Stimulated activated effector memory CD8-positive, alpha-beta T cell treated with anti-CD3 and anti-CD28 coated beads, Interleukin-12 subunit alpha, Interleukin-12 subunit beta, amount 100 ng/mL, for 72 hours (primary cell): ENCODE measurements at regions not wholly inside any gene's neighbourhood (a gene's known extent, or its start where the extent isn't known, plus 50 kb on each side); places are given as distances from the start of the nearest gene placed in this dataset.

Experiments used
- ATAC-seq: fragments of 150-1000 bp; cut with Tn5 transposase; 2 replicates; pipeline ENCODE4 v1.10.0; 2021
- DNase-seq, 2 donors: peaks; one replicate each; pipeline ENCODE4 v3.0.0; 2021 to 2022; ENCODE audit warnings: low spot score in 2 of 2
- H3K27ac Mint-ChIP-seq: one replicate; pipeline ENCODE4 v1.8.0; 2022; ENCODE audit warnings: mild to moderate bottlenecking, mixed read lengths
- H3K36me3 Mint-ChIP-seq: one replicate; pipeline ENCODE4 v1.8.0; 2022; ENCODE audit warnings: mild to moderate bottlenecking, mixed read lengths
- H3K4me1 Mint-ChIP-seq: one replicate; pipeline ENCODE4 v1.8.0; 2022; ENCODE audit warnings: mixed read lengths
- H3K4me3 Mint-ChIP-seq: one replicate; pipeline ENCODE4 v1.8.0; 2022; ENCODE audit warnings: mild to moderate bottlenecking, mixed read lengths
- H3K9me3 Mint-ChIP-seq: one replicate; pipeline ENCODE4 v1.8.0; 2022; ENCODE audit warnings: mixed read lengths

GRCh38 chr22:47918276-47918921 lies 1155.9 kb downstream of the TBC1D22A start:
- Mint-ChIP-seq H3K4me1 (peaks cover 14% of the 10 kb centered on the region), H3K36me3 (peaks cover 4% of the 10 kb centered on the region), H3K4me3 (no peak overlapping the region), H3K9me3 (no peaks in the 10 kb centered on the region), H3K27ac (no peak overlapping the region)
- peak; percentile 90 for ATAC-seq
- peak in 1 of 2 donors; percentile 10 for DNase-seq

- Mint-ChIP-seq H3K36me3 (no peaks in the 10 kb centered on the region), H3K27ac (no peak overlapping the region), H3K4me3 (no peak overlapping the region), H3K9me3 (peaks cover 11% of the 10 kb centered on the region), H3K4me1 (peaks cover 10% of the 10 kb centered on the region)
- no peak for DNase-seq
- no peak for ATAC-seq
These were observed 1152.1 kb downstream of the TBC1D22A start for GRCh38 chr22:47914481-47915097.

GRCh38 chr22:47902646-47903180 lies 1140.3 kb downstream of the TBC1D22A start:
- DNase-seq = no peak
- Mint-ChIP-seq H3K4me3 (no peak overlapping the region), H3K4me1 (no peaks in the 10 kb centered on the region), H3K36me3 (no peaks in the 10 kb centered on the region), H3K27ac (no peak overlapping the region), H3K9me3 (no peaks in the 10 kb centered on the region)
- ATAC-seq = no peak

GRCh38 chr22:47901911-47902310 lies 1139.5 kb downstream of the TBC1D22A start:
- Mint-ChIP-seq H3K9me3 (no peaks in the 10 kb centered on the region), H3K27ac (no peak overlapping the region), H3K4me3 (no peak overlapping the region), H3K36me3 (no peaks in the 10 kb centered on the region), H3K4me1 (no peaks in the 10 kb centered on the region)
- DNase-seq (no peak), ATAC-seq (no peak)

- Mint-ChIP-seq H3K9me3 (no peaks in the 10 kb centered on the region), H3K27ac (no peak overlapping the region), H3K4me3 (no peak overlapping the region), H3K4me1 (no peaks in the 10 kb centered on the region), H3K36me3 (no peaks in the 10 kb centered on the region)
- DNase-seq (no peak), ATAC-seq (no peak)
These were observed 1137.4 kb downstream of the TBC1D22A start for GRCh38 chr22:47899894-47900293.

GRCh38 chr22:47898946-47899345 lies 1136.5 kb downstream of the TBC1D22A start:
- no peak overlapping the region for H3K27ac Mint-ChIP-seq
- no peaks in the 10 kb centered on the region for H3K36me3 Mint-ChIP-seq
- H3K4me1 Mint-ChIP-seq = no peaks in the 10 kb centered on the region
- peaks cover 2% of the 10 kb centered on the region for H3K9me3 Mint-ChIP-seq
- ATAC-seq (no peak), DNase-seq (no peak)
- H3K4me3 Mint-ChIP-seq = no peak overlapping the region

GRCh38 chr22:47891609-47892008 lies 1129.2 kb downstream of the TBC1D22A start:
- Mint-ChIP-seq H3K9me3 (peaks cover 2% of the 10 kb centered on the region), H3K27ac (no peak overlapping the region), H3K4me3 (no peak overlapping the region), H3K4me1 (no peaks in the 10 kb centered on the region), H3K36me3 (no peaks in the 10 kb centered on the region)
- DNase-seq = no peak
- no peak for ATAC-seq

- no peaks in the 10 kb centered on the region for H3K9me3 Mint-ChIP-seq
- H3K36me3 Mint-ChIP-seq = no peaks in the 10 kb centered on the region
- no peak overlapping the region for H3K4me3 Mint-ChIP-seq
- no peak overlapping the region for H3K27ac Mint-ChIP-seq
- ATAC-seq (no peak), DNase-seq (no peak)
- no peaks in the 10 kb centered on the region for H3K4me1 Mint-ChIP-seq
These were observed 1126.4 kb downstream of the TBC1D22A start for GRCh38 chr22:47888817-47889216.

GRCh38 chr22:47884775-47885174 lies 1122.3 kb downstream of the TBC1D22A start:
- H3K4me1 Mint-ChIP-seq = no peaks in the 10 kb centered on the region
- no peak for DNase-seq

GRCh38 chr22:47884200-47884599 lies 1121.8 kb downstream of the TBC1D22A start:
- H3K36me3 Mint-ChIP-seq = no peaks in the 10 kb centered on the region
- no peak overlapping the region for H3K4me3 Mint-ChIP-seq
- ATAC-seq (no peak), DNase-seq (no peak)
- H3K4me1 Mint-ChIP-seq = no peaks in the 10 kb centered on the region
- H3K27ac Mint-ChIP-seq = no peak overlapping the region
- no peaks in the 10 kb centered on the region for H3K9me3 Mint-ChIP-seq

More at GRCh38 chr22:47884775-47885174, 1122.3 kb downstream of the TBC1D22A start:
- no peak overlapping the region for H3K27ac Mint-ChIP-seq
- no peak overlapping the region for H3K4me3 Mint-ChIP-seq
- no peaks in the 10 kb centered on the region for H3K9me3 Mint-ChIP-seq
- ATAC-seq = no peak
- no peaks in the 10 kb centered on the region for H3K36me3 Mint-ChIP-seq

GRCh38 chr22:47883757-47884156 lies 1121.3 kb downstream of the TBC1D22A start:
- Mint-ChIP-seq H3K4me3 (no peak overlapping the region), H3K36me3 (no peaks in the 10 kb centered on the region), H3K27ac (no peak overlapping the region), H3K4me1 (no peaks in the 10 kb centered on the region), H3K9me3 (no peaks in the 10 kb centered on the region)
- no peak for ATAC-seq
- DNase-seq = no peak

GRCh38 chr22:47879346-47879745 lies 1116.9 kb downstream of the TBC1D22A start:
- DNase-seq (no peak), ATAC-seq (no peak)
- Mint-ChIP-seq H3K27ac (no peak overlapping the region), H3K4me3 (no peak overlapping the region), H3K36me3 (peaks cover 5% of the 10 kb centered on the region), H3K9me3 (no peaks in the 10 kb centered on the region), H3K4me1 (no peaks in the 10 kb centered on the region)

- peaks cover 5% of the 10 kb centered on the region for H3K36me3 Mint-ChIP-seq
- no peak overlapping the region for H3K4me3 Mint-ChIP-seq
- no peaks in the 10 kb centered on the region for H3K9me3 Mint-ChIP-seq
- ATAC-seq (no peak), DNase-seq (no peak)
- H3K27ac Mint-ChIP-seq = no peak overlapping the region
- no peaks in the 10 kb centered on the region for H3K4me1 Mint-ChIP-seq
These were observed 1116.0 kb downstream of the TBC1D22A start for GRCh38 chr22:47878460-47878859.

GRCh38 chr22:47872761-47873535 lies 1110.5 kb downstream of the TBC1D22A start:
- DNase-seq = peak in 1 of 2 donors; percentile 29
- Mint-ChIP-seq H3K4me1 (no peaks in the 10 kb centered on the region), H3K4me3 (no peak overlapping the region), H3K9me3 (no peaks in the 10 kb centered on the region), H3K27ac (no peak overlapping the region), H3K36me3 (peaks cover 5% of the 10 kb centered on the region)
- no peak for ATAC-seq

- no peak overlapping the region for H3K27ac Mint-ChIP-seq
- DNase-seq (no peak), ATAC-seq (no peak)
- H3K36me3 Mint-ChIP-seq = no peaks in the 10 kb centered on the region
- H3K4me1 Mint-ChIP-seq = no peaks in the 10 kb centered on the region
- H3K9me3 Mint-ChIP-seq = no peaks in the 10 kb centered on the region
- H3K4me3 Mint-ChIP-seq = no peak overlapping the region
These were observed 1103.2 kb downstream of the TBC1D22A start for GRCh38 chr22:47865626-47866025.
